Activated CD4-positive, CD25-positive, alpha-beta regulatory T cell treated with anti-CD3 and anti-CD28 coated beads, Interleukin-2, amount 50 U/mL, for 72 hours (primary cell): ENCODE measurements at regions not wholly inside any gene's neighbourhood (a gene's known extent, or its start where the extent isn't known, plus 50 kb on each side); places are given as distances from the start of the nearest gene placed in this dataset.
A peak's percentile ranks its signal among the peaks of the same experiment; 100 is the strongest.

Experiments
- DNase-seq: peaks from one replicate; pipeline ENCODE4 v3.0.0; 2021

GRCh38 chr1:193498088-193498655 lies 311.8 kb upstream of the B3GALT2 start:
- no peak for DNase-seq

DNA sequence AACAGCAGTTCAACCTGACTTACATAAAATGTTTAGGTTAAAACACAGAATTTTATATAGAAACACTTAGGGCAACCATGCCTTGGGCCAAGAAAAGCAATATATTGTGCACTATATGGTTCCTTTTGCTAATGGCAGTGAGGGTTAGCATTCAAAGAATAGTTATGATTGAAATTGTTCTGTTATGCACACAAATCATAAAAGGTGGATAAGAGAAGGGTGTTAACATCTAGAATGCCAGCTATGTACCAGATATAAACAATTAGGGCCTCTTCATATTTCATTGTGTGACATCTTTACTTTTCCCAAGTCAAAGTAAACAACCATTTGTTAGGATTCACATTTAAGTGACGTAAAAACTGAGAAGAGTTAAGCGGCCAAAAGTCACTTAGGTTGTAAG lies 308.0 kb upstream of the B3GALT2 start:
- no peak for DNase-seq

DNA sequence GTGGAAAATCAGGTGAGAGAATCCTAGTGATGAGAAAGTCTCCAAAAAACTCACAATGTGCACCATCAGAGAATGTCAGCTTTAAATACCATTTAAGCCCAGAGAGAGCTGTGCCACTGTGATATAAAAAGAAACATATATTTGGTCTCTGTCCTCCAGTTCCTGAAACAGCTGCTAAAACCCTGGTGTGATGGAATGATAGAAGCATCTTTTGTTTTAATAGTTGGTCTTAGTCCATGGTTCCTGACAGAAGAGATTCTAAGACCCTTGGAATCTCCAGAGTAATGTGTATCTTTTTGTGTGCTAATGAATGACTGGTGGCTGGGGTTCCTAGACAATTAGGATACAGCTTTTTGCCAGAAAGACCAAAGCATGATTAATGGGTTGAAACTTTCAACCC lies 302.8 kb upstream of the B3GALT2 start:
- no peak for DNase-seq

GRCh38 chr1:193487722-193488121 lies 301.3 kb upstream of the B3GALT2 start:
- no peak for DNase-seq

DNA sequence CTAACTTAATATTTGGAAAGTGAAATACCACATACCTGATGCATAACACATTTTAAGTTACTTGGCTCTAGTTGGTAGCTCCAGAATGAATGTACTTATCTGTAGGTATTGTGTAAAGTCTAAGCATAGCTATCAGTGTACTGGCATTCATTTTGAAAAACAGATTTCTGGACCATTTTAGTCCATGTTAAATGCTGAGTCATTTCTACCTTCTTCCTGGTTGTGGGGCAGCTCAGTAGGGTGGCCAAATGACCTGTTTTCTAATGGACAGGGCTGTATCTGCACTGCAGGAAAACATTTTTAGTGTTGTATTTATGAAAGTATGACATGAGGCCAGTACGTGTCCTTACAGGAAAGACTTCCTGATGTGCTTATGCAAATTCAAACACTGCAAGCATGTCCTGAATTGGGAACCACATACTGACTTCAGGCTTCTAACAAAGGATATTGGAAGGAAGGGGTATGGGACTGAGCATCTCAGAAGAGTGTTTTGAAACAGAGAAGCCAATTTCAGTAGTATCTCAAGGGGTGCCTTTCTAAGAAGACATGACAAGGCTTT lies 300.3 kb upstream of the B3GALT2 start:
- no peak for DNase-seq

- no peak for DNase-seq
Measured at GRCh38 chr1:193480755-193481154, 294.3 kb upstream of the B3GALT2 start.

DNA sequence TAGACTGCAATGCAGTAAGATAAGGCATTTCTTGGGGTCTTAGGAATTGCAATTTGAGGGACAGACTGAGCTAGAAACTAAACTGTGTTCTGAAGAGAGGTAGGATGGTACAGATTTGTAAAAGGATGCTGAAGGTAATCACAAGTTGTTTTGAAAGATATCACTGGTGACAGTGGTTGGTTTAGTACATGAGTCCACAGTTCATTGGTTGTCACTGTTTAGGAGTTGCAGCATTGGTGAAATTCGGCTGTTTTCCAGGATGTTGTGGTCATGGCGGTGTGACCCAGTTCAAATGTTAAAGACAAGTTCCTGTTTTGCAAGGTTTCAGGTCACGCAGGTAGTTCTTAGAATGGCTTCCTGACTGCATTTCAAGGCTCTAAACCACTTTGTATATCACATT lies 292.8 kb upstream of the B3GALT2 start:
- DNase-seq: peak; percentile 58

DNA sequence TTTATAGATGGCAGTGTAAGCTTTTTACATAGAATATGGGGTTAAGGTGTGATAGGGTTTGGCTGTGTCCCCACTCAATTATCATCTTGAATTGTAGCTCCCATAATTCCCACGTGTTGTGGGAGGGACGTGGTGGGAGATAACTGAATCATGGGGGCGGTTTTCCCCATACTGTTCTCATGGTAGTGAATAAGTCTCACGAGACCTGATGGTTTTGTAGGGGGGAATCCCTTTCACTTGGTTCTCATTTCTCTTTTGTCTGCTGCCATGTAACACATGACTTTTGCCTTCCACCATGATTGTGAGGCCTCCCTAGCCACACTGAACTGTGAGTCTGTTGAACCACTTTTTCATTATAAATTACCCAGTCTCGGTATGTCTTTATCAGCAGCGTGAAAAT lies 290.3 kb upstream of the B3GALT2 start:
- no peak for DNase-seq

- no peak for DNase-seq
Measured at GRCh38 chr1:193473932-193474331, 287.5 kb upstream of the B3GALT2 start.

DNA sequence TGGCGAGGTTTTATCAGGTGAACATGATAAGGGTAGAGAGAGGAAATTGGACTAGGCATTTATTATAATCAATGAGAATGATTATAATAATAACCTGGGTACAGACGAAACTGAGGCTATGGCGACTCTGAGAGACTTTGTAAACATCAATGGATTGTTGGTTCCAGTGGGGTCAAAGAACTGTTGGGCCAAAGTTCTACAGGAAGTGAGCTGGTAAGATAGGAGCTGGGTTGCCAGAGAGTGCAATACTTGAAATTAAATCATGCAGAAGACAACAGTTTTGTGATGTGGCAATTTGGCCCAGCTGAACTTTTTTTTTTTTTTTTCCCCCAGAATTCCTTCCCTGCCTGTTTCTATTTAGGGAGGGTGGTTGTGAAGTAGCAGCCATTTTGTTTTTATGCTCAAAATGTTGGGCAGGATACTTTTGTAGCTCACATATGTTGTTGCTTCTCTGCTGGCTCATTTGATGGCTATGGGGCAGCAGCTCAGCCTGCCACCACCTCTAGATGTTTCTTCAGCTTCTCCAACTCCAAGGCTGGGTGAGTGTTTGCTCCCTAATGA lies 286.5 kb upstream of the B3GALT2 start:
- no peak for DNase-seq

DNA sequence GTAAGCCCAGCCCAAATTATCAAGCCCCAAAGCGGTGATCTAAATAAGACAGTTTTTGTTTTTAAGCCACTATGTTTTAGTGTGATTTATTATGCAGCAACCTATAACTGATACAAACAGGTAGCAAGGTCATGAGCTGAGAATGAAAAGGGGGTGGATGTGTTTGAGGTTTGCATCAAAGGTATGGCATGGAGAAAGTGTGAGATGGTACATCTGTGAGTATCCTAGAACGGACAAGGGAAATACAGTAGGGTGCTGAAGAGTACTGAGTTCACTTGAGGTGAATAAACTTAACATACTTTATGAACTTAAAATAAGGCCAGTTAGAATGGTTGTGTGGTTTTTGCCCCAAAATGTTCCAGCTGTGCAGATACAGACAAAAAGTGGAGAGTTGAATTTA lies 286.0 kb upstream of the B3GALT2 start:
- no peak for DNase-seq

- no peak for DNase-seq
Measured at GRCh38 chr1:193471981-193472380, 285.6 kb upstream of the B3GALT2 start.

- DNase-seq: no peak
Measured at GRCh38 chr1:193463326-193463932, 277.0 kb upstream of the B3GALT2 start.

DNA sequence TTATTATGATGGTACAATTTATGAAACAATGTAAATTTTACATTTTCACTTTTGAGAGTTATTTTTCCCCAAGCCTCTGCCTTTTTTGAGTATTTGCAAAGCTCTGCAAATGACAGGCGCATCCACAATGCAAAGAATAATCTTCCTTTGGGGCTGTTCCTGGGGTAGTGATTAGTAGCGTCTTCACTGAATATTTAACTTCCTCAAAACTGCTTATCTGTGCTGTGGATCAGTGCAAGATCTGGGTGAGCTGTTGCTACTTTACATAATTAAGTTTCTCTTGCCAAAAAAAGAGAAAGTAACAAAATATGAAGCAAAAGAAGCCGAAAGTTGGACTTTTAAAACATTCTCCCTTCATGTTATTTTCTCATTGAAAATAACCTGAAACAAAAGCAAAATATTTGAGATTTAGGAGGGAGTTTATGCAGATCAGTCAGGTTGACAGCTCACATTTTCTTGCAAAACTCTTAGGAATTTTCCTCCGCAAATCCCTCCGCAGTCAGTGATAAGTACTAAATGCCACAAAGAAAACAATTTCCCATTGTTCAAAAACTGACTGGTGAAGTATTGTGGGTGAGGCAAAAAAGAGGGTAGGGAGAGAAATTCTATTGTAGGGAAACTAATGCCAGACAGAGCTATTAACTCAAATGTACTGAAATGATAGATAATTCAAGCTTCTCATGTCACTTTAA lies 276.4 kb upstream of the B3GALT2 start:
- no peak for DNase-seq

DNA sequence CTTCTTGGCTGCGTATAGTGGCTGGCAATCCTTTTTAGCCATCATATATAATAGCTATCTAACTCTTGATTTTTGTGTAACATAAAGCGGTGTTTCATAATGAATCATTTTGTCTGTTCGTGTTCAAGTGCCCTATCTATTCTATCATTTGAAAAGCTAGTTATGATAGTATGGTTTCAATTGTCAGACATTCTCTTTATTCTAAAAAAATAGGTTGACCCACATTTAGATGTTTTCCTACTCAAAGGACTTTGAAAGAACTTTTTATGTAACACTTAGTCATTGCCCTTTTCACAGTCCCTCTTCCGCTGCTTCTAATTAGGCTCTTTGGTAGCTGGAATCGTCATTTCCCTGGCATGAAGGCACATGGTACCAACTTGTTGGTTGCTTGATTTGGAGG lies 272.2 kb upstream of the B3GALT2 start:
- no peak for DNase-seq

GRCh38 chr1:193457676-193458075 lies 271.3 kb upstream of the B3GALT2 start:
- no peak for DNase-seq

GRCh38 chr1:193456811-193457280 lies 270.4 kb upstream of the B3GALT2 start:
- DNase-seq: no peak

GRCh38 chr1:193451606-193452005 lies 265.2 kb upstream of the B3GALT2 start:
- DNase-seq: no peak

GRCh38 chr1:193451001-193451400 lies 264.6 kb upstream of the B3GALT2 start:
- DNase-seq: no peak

GRCh38 chr1:193448682-193449461 lies 262.5 kb upstream of the B3GALT2 start:
- DNase-seq: peak; percentile 32

GRCh38 chr1:193443886-193444285 lies 257.5 kb upstream of the B3GALT2 start:
- DNase-seq: no peak

DNA sequence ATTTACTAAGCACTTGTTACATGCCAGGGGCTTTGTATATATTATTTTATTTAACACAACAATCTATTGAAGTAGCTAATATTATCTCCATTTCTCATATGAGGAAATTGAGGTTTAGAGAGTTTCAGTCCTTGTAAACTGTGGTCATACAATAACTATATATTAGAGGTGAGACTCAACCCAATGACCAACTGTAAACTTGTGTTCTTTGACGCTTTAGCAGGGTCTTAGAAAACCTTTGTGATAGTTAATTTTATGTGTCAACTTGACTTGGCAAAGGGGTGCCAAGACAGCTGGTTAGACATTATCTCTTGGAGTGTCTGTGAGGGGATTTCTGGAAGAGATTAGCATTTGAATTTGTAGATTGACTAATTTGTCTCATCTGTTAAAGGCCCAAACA lies 252.4 kb upstream of the B3GALT2 start:
- DNase-seq: no peak

GRCh38 chr1:193438312-193438711 lies 251.9 kb upstream of the B3GALT2 start:
- DNase-seq: no peak
